HG03097 (cell line): ENCODE measurements at regions not wholly inside any gene's neighbourhood (a gene's known extent, or its start where the extent isn't known, plus 50 kb on each side); places are given as distances from the start of the nearest gene placed in this dataset.
"Not testable (repeated sequence)": the region's sequence is repeated elsewhere in the genome, so short reads cannot be mapped to it uniquely, and the experiment has no call there.

Experiments used
- ATAC-seq: cut with Tn5 transposase; IDR thresholded peaks from one replicate; pipeline ENCODE4 v1.9.1; 2021; ENCODE audit not compliant: unreplicated experiment, low FRiP score

- ATAC-seq, result no peak
Observed at GRCh38 chr5:67897431-67897830, 318.1 kb upstream of the PIK3R1 start.

DNA sequence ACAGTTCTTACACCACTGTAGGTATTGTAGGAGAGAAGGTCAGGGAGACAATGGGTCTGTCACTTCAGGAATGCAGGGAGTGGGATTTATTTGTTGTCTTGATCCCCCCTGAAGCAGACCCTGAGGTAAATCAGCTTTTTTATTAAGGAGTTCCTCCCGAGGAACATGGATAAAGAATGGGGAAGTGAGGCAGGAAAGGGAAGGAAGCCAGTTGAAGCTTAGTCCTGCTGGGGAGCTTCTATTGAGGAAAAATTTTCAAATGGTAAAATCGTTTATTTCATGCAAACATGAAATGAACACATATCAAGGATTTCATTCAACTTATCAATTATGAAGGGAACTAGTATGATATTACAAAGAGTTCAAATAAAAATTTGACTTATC, 318.6 kb upstream of the PIK3R1 start:
- ATAC-seq, result no peak

DNA sequence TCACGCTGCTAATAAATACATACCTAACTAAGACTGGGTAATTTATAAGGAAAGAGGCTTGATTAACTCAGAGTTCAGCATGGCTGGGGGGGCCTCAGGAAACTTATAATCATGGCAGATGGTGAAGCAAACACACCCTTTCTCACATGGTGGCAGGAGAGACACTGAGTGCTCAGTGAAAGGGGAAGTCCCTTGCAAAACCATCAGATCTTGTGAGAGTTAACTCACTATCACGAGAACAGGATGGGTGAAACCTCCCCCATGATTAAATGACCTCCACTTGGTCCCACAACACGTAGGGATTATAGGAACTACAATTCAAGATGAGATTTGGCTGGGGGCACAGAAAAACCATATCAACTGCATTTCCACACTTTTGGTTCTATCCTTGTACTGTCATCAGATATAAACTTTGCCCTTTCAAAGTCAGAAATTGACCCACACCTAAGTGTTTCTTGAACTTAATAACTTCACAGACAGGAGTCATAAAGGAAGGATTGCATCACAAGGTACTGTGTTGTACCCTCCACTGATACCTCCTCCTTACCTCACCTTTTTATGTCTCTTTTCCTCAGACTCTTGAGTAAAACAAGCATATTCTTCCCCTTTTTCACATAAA, 319.1 kb upstream of the PIK3R1 start:
- no peak for ATAC-seq

DNA sequence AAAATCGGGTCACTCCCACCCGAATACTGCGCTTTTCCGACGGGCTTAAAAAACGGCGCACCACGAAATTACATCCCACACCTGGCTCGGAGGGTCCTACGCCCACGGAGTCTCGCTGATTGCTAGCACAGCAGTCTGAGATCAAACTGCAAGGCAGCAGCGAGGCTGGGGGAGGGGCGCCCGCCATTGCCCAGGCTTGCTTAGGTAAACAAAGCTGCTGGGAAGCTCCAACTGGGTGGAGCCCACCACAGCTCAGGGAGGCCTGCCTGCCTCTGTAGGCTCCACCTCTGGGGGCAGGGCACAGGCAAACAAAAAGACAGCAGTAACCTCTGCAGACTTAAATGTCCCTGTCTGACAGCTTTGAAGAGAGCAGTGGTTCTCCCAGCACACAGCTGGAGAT, 325.7 kb upstream of the PIK3R1 start:
- ATAC-seq, result not testable (repeated sequence)

DNA sequence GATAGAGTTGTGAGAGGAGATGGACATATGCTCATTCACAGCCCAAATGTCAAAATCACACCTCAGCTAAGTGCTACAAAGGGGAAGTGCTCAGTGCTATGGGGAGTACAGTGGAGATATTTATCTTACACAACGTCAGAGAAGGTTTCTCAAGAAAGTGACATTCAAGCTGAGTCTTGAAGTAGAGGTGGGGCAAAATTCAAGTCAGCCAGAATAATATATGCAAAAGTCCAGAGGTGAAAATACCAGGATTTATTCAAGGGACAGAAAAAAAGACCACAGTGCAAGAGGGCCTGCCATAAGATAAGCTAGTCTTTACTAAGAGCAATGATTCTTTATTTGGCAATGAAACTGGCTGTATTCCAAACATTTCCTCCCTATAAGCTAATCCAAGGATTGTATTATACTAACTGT, 327.8 kb upstream of the PIK3R1 start:
- no peak for ATAC-seq

DNA sequence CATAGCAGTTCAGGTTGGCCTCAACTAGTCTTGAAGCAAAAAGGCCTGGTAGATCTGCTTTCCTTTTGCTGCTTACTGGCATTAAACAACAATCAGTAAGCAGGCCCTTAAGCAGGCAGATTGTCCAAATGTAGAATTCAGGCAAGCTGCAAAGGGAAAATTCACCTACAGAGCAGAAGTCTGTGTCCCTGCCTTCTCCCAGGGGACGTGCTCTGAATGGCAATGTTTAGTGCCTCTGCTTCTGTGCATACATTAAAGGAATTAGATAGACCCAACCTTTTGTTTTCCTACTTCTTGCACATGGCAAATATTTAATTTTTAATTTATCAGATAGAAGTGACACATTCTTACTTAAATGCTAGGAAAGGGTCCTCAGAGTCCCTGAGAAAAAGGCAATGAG, 328.8 kb upstream of the PIK3R1 start:
- ATAC-seq, result no peak

- no peak for ATAC-seq
Observed at GRCh38 chr5:67880876-67881275, 334.7 kb upstream of the PIK3R1 start.

DNA sequence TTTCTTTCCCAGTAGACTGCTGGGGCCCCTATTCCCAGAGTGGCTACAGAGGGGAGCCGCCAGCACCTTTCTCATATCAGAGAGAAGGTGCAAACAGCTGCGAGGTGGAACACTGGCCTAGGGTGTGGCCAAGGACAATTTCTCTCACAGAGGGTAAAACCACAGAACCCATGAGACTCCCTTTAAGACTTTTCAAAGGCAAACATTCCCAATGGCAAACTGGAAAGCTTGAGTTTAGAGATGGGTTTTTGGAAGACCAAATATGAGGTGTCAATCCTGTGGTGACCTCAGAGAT, 335.1 kb upstream of the PIK3R1 start:
- no peak for ATAC-seq

GRCh38 chr5:67879620-67880510, 335.7 kb upstream of the PIK3R1 start:
- no peak for ATAC-seq

DNA sequence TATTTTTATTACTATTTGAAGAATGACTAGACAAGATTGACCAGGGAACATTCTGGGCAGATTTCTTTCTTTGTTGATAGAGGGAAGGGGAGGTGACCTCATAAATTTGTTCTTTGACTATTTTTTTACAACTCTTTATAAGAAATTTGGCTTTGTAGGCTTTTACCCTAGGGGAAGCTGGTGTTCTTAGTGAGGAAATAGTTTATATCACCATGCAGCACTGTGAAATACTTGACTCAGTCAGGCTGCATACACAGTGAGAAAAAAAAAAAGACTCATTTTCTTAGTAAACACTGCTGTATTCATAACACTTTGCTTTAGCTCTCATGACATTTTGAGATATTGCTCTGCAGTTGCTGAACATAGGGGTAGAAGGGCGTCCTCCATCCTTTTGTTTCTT, 336.6 kb upstream of the PIK3R1 start:
- no peak for ATAC-seq

DNA sequence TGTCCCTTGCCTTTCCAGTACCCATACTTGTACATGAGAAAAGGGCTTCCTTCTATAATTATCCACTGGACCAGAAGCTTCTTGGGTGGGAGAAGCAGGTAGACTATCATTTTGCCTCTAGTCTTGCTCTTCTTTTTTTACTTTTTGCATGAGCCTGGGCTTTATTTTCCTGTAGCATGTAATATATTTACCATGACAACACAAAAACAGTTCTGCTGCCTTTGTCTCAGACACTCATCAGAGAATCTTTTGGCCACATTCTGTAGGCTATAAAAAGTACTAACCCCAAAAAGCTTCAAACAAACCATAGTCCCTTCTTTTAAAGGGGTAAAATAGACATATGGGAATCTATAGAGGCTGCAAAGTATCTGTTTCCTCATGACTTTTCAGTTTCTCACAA, 339.2 kb upstream of the PIK3R1 start:
- no peak for ATAC-seq

DNA sequence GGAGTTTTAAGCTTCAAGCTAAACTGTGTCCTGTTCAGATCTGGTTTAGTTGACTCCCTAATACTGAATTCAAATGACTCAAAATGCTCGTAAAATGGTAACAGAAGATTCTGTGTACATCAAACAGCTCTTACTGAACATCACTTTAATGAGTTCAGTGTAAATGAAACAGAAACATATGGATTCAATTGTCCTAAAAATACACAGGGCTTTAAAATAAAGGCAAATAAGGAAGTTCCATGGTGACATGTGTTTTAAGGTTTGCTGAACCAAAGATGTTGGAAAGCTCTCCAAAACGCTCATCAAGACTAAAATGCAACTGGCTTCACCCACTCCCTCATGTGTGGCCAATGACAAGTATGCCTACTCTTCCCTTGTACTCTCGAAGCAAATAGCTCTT, 340.0 kb upstream of the PIK3R1 start:
- no peak for ATAC-seq

DNA sequence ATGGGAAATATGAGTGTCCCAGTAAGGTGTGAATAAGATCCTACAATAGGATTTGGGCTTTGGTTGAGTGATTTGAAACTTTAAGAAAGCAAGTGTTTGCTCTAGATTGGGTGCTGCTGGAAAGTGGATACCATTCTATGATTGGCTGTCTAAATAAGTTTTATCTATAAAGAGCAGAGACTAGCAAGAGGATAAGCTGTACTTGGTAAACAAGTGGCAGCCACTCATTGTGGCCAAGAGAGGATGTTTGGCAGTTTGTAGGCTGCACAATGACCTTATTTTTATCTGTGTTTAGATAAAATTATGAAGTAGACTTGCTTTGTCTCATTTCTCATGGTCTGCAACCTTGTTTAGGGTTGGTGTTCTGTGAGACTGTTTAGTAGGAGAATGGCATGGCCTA, 341.6 kb upstream of the PIK3R1 start:
- ATAC-seq, result no peak

DNA sequence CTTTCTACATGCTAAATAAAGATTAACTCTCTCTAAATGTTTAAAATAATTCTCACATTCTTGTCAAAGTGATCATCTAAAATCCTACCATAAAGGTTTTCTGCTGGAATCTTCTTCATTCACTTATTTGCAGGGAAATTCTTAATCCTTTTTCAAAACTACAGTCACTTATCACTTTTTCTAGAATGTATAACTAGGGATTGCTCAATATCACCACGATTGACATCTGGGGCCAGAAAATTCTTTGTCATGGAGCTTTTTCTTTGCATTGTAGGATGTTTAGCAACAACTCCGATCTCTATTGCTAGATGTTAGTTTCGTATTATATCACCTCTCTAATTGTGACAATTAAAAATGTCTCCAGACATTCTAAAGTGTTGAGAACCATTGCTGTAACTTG, 344.9 kb upstream of the PIK3R1 start:
- no peak for ATAC-seq

DNA sequence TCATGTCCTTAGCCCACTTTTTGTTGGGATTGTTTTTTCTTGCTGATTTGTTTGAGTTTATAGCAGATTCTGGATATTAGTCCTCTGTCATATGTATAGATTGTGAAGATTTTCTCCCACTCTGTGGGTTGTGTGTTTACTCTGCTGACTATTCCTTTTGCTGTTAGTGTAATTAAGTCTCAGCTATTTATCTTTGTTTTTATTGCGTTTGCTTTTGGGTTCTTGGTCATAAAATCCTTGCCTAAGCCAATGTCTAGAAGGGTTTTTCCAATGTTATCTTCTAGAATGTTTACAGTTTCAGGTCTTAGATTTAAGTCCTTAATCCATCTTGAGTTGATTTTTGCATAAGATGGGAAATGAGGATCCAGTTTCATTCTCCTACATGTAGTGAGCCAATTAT, 351.2 kb upstream of the PIK3R1 start:
- ATAC-seq, result not testable (repeated sequence)

DNA sequence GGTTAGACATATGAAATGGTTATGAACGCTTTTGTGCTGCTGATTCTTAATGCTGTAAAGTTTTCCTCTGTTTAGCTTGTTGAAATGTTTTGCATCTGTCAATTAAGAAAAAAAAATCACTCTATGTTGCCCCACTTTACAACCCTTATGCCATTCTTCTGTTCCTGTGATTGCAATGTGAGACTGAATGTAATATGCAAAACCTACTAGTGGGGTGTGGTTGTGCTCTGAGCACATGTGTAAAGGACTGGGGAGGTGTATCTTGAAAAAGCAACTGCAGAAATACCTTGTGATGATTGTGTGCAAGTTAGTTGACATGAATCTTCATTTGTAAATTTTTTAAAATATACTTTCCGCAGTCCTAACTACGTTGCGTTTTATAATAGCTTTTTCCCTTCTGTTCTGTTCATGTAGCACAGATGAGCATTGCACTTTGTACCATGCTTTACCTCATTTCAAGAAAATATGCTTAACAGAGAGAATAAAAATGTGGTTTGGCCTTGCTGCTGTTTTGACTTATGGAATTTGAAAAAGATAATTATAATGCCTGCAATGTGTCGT, 357.0 kb upstream of the PIK3R1 start:
- no peak for ATAC-seq

- ATAC-seq, result no peak
Observed at GRCh38 chr5:67857502-67857901, 358.1 kb upstream of the PIK3R1 start.

DNA sequence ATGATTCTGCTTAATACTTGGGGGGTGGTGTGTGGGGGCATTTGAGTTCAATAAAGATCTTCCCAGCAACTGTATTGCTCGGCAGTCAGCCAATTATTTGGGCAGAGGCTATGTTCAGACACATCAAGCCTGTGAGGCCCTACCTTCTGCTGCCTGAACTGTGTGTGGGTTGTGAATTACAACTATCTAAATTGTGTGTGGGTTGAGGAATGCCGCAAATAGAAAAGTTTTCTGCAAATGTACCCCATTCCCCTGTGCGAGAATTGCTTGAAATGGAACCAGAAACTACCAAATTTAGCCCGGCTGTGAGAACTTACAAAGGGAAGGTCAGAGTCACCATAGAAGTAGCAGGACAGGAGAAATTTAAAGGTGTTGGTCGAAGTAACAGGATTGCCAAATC, 360.0 kb upstream of the PIK3R1 start:
- ATAC-seq, result no peak

DNA sequence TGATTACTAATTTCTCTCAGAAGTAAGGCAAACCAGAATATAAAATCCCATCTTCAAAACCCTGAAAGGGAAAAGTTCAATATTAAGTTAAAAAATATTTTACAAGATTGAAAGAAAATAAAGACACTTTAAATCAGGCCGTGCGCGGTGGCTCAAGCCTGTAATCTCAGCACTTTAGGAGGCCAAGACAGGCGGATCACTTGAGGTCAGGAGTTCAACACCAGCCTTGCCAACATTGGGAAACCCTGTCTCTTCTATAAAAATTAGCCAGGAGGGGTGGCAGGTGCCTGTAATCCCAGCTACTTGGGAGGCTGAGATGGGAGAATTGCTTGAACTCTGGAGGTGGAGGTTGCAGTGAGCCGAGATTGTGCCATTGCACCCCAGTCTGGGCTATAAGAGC, 364.6 kb upstream of the PIK3R1 start:
- ATAC-seq, result not testable (repeated sequence)

GRCh38 chr5:67844924-67845323, 370.6 kb upstream of the PIK3R1 start:
- no peak for ATAC-seq

DNA sequence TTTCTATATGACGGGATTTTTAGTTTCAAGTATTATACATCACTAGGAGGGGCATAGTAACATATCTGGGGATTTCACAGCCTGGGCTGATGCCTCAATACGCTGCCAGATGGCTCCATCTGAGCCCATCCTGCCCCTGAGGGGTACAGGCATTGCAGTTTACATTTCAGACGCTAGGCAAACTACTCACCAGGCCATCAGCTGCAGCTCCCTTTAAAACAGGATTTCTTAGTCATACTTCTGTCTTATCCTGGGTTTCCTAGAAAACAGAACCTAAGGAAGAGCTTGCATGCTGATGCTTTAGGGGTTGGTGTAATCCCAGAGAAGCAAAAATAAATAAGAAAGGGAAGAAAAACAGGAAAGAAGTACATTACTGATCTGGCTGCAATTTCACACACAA, 372.8 kb upstream of the PIK3R1 start:
- no peak for ATAC-seq

DNA sequence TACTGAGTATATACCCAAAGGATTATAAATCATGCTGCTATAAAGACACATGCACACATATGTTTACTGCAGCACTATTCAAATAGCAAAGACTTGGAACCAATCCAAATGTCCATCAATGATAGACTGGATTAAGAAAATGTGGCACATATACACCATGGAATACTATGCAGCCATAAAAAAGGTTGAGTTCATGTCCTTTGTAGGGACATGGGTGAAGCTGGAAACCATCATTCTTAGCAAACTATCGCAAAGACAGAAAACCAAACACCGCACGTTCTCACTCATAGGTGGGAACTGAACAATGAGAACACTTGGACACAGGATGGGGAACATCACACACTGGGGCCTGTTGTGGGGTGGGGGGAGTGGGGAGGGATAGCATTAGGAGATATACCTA, 378.3 kb upstream of the PIK3R1 start:
- ATAC-seq, result not testable (repeated sequence)
